ENCODE measurements at regions not wholly inside any gene's neighbourhood (a gene's known extent, or its start where the extent isn't known, plus 50 kb on each side); places are given as distances from the start of the nearest gene placed in this dataset.

DNA sequence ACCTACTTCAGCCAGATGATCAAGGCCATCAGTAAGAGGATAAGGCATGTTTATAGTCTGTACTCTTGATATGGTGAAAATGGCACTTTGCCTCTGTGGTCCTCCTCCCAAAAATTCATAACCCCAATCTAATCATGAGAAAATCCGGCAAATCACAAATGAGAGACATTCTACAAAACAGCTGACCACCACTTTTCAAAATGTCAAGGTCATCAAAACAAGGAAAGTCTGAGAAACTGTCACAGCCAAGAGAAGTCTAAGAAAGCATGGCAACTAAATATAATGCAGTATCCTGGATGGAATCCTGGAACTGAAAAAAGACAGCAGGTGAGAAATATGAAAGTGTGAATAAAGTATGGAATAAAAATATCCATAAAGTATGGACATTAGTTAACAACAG is 226.6 kb upstream of the INTU start:
- no peak for TF ChIP-seq ZNF565 (CRISPR knock-in tag; conservative IDR thresholded peaks at IDR 0.05; ENCODE audit: low read depth)
- TF ChIP-seq, protein P1, sequence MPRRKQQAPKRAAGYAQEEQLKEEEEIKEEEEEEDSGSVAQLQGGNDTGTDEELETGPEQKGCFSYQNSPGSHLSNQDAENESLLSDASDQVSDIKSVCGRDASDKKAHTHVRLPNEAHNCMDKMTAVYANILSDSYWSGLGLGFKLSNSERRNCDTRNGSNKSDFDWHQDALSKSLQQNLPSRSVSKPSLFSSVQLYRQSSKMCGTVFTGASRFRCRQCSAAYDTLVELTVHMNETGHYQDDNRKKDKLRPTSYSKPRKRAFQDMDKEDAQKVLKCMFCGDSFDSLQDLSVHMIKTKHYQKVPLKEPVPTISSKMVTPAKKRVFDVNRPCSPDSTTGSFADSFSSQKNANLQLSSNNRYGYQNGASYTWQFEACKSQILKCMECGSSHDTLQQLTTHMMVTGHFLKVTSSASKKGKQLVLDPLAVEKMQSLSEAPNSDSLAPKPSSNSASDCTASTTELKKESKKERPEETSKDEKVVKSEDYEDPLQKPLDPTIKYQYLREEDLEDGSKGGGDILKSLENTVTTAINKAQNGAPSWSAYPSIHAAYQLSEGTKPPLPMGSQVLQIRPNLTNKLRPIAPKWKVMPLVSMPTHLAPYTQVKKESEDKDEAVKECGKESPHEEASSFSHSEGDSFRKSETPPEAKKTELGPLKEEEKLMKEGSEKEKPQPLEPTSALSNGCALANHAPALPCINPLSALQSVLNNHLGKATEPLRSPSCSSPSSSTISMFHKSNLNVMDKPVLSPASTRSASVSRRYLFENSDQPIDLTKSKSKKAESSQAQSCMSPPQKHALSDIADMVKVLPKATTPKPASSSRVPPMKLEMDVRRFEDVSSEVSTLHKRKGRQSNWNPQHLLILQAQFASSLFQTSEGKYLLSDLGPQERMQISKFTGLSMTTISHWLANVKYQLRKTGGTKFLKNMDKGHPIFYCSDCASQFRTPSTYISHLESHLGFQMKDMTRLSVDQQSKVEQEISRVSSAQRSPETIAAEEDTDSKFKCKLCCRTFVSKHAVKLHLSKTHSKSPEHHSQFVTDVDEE (CRISPR knock-in tag; IDR thresholded peaks at IDR 0.05) = no peak
